ENCODE measurements at regions not wholly inside any gene's neighbourhood (a gene's known extent, or its start where the extent isn't known, plus 50 kb on each side); places are given as distances from the start of the nearest gene placed in this dataset.

GRCh38 chr1:194223596-194223995, 1037.2 kb upstream of the B3GALT2 start:
- TF ChIP-seq, protein P1, sequence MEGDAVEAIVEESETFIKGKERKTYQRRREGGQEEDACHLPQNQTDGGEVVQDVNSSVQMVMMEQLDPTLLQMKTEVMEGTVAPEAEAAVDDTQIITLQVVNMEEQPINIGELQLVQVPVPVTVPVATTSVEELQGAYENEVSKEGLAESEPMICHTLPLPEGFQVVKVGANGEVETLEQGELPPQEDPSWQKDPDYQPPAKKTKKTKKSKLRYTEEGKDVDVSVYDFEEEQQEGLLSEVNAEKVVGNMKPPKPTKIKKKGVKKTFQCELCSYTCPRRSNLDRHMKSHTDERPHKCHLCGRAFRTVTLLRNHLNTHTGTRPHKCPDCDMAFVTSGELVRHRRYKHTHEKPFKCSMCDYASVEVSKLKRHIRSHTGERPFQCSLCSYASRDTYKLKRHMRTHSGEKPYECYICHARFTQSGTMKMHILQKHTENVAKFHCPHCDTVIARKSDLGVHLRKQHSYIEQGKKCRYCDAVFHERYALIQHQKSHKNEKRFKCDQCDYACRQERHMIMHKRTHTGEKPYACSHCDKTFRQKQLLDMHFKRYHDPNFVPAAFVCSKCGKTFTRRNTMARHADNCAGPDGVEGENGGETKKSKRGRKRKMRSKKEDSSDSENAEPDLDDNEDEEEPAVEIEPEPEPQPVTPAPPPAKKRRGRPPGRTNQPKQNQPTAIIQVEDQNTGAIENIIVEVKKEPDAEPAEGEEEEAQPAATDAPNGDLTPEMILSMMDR (conservative IDR thresholded peaks at IDR 0.05): no peak
- no peak for TF ChIP-seq EZH2 (IDR thresholded peaks at IDR 0.05; ENCODE audit: low read depth)

Data from PC-9 (cell line).